GM19468 (cell line): ENCODE measurements at regions not wholly inside any gene's neighbourhood (a gene's known extent, or its start where the extent isn't known, plus 50 kb on each side); places are given as distances from the start of the nearest gene placed in this dataset.
"Not testable (repeated sequence)": the region's sequence is repeated elsewhere in the genome, so short reads cannot be mapped to it uniquely, and the experiment has no call there.

Experiments
- ATAC-seq: cut with Tn5 transposase; IDR thresholded peaks from one replicate; pipeline ENCODE4 v1.9.1; 2021; ENCODE audit warnings: mild to moderate bottlenecking, moderate library complexity, moderate number of reproducible peaks; ENCODE audit not compliant: unreplicated experiment; ENCODE audit errors: extremely low read depth

GRCh38 chr2:2791031-2791430 lies 460.0 kb upstream of the MYT1L start:
- ATAC-seq = no peak

- ATAC-seq = no peak
These were observed 457.0 kb upstream of the MYT1L start for GRCh38 chr2:2788076-2788475.

- no peak for ATAC-seq
These were observed 456.3 kb upstream of the MYT1L start for GRCh38 chr2:2787301-2787907.

- no peak for ATAC-seq
These were observed 450.9 kb upstream of the MYT1L start for GRCh38 chr2:2782007-2782406.

GRCh38 chr2:2779727-2780126 lies 448.7 kb upstream of the MYT1L start:
- ATAC-seq = no peak

- ATAC-seq = no peak
These were observed 446.8 kb upstream of the MYT1L start for GRCh38 chr2:2777876-2778275.

GRCh38 chr2:2777213-2777612 lies 446.1 kb upstream of the MYT1L start:
- ATAC-seq = no peak

- no peak for ATAC-seq
These were observed 443.9 kb upstream of the MYT1L start for GRCh38 chr2:2775018-2775417.

- no peak for ATAC-seq
These were observed 442.6 kb upstream of the MYT1L start for GRCh38 chr2:2773692-2774091.

GRCh38 chr2:2773080-2773479 lies 442.0 kb upstream of the MYT1L start:
- not testable (repeated sequence) for ATAC-seq

- no peak for ATAC-seq
These were observed 440.8 kb upstream of the MYT1L start for GRCh38 chr2:2771721-2772411.

- no peak for ATAC-seq
These were observed 438.7 kb upstream of the MYT1L start for GRCh38 chr2:2769481-2770431.

- no peak for ATAC-seq
These were observed 437.4 kb upstream of the MYT1L start for GRCh38 chr2:2768476-2768875.

- no peak for ATAC-seq
These were observed 436.8 kb upstream of the MYT1L start for GRCh38 chr2:2767837-2768236.

- no peak for ATAC-seq
These were observed 434.9 kb upstream of the MYT1L start for GRCh38 chr2:2765839-2766495.

GRCh38 chr2:2765176-2765800 lies 434.2 kb upstream of the MYT1L start:
- no peak for ATAC-seq

GRCh38 chr2:2764739-2765138 lies 433.7 kb upstream of the MYT1L start:
- no peak for ATAC-seq

GRCh38 chr2:2764001-2764355 lies 432.9 kb upstream of the MYT1L start:
- no peak for ATAC-seq

GRCh38 chr2:2763351-2764000 lies 432.4 kb upstream of the MYT1L start:
- ATAC-seq = no peak

GRCh38 chr2:2762913-2763312 lies 431.8 kb upstream of the MYT1L start:
- ATAC-seq = no peak
